Smooth muscle cell of the brain vasculature (primary cell): ENCODE measurements at regions not wholly inside any gene's neighbourhood (a gene's known extent, or its start where the extent isn't known, plus 50 kb on each side); places are given as distances from the start of the nearest gene placed in this dataset.
"Not testable (repeated sequence)": the region's sequence is repeated elsewhere in the genome, so short reads cannot be mapped to it uniquely, and the experiment has no call there.

ENCODE experiments used
- DNase-seq: peaks from one replicate; pipeline ENCODE4 v3.0.0-alpha.2; 2012; ENCODE audit warnings: low read depth, low spot score

DNA sequence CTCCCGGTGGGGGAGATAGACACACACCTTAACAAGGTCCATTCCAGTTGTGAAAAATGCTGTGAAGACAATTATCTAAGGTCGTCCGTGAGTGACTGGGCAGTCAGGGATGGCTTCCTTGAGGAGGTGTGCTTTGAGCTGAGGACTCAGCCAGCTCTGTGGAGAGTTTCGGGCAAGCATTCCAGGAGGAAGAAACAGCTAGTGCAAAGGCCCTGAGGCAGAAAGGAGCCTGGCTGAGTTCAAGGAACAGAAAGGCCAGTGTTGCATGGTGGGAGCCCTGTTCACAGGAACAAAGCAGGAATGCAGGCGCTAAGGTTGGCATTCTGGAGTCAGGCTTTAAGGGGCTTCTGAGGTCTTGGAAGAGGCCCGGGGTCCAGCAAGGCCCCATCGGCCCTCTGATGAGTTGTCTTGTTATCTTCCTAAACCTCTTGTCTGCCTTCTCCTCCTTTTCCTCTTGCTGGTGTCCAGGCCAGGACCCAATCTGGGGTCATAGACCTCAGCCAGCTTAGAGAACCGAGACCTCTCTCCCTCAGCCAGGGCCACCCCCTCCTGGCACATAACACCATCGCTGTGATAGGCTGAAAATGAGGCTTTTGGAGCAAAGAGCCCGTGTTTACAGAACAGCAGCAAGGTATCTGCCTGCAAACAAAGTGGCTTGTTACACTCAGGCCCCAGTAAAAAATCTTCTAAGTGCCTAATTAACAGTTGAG is 270.2 kb upstream of the MVB12B start:
- no peak for DNase-seq

DNA sequence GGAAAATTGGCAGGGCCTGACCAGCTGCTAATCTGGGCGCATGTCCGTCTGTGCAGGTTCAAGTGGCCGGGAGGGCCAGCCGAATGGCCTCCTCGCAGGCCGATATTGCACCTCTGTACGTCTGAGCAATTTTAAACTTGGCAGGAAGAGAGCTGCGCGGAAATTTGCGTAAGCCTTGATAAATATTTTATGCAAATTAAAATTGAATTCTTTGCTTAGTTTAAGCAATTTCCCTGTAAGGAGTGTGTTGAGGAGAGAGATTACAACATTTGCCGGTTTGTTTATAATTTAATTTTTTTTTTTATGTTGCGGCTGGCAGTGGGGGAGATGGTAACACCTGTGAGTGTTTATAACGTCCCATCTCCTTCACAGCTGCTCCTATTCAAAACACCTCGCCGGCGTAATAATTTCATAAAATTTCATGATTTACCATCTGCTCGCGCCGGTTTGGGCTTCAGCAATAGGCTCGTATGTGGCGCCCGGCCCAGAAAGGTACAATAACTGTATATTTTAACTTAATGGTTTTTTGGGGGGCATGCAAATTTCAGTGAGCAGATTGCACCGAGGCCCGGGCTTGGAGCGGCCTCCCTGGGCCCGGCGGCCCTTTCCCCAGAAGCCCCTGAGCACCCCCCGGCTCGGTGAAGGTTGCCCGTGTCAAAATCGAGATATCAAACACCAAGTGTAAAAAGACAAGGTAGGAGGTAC is 269.4 kb upstream of the MVB12B start:
- DNase-seq = no peak

DNA sequence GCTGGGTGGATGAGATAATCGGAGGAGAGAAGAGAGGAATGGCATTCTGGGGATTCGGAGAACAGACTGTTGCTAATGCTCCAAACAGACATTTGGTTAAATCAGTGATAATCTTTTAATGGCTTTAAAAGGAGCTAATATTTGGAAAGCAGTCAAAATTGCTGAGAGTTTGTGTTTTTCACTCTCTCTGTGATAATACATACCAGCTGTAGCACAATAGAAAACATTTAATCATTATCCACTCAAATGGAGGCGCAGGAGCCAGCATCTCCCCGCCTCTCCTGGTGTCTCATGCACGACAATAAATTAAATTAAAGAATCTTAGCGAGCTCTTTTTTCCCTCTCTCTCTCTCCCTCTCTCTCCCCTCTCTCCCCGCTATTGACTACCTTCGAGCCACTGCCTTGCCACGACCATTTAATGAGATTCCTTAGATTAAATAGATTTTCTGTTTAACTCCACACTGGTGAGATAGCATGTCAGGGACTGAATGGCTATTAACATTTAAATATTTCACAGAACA is 268.6 kb upstream of the MVB12B start:
- DNase-seq = no peak

GRCh38 chr9:126058591-126058990 is 268.0 kb upstream of the MVB12B start:
- no peak for DNase-seq

GRCh38 chr9:126061575-126061974 is 265.1 kb upstream of the MVB12B start:
- DNase-seq = no peak

DNA sequence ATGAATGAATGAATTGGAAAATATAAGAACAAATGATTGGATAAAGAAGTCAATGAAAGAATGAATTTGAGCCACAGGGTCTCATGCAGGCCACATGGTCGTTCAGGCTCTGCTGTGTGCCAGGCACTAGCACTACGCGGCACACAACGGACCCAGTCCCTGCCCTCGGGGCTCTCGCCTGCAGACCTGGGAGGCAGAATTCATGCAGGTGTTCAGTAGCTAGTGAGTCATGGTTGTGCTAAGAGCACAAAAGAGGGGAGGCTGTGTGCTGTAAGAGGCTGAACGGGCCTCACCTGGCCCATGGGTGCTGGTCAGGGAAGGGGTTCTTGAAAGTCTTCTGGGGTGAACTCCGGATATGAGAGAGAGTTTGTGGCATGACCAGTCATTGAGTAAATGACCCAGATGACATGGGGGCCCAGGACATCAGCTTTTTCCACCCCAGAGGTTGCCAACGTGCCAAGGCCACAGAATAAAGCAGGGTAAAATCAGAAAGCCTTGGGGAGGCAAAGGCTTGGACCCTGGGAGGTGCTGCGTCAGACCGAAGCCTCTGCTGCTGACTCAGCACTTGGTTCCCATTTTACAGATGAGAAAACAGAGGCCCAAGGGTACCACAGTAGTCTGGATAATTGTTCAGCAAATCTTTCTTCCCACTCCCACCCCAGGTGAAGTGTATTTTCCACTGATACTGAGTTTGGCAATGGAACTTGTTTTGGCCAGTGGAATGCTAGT is 264.3 kb upstream of the MVB12B start:
- DNase-seq = no peak

DNA sequence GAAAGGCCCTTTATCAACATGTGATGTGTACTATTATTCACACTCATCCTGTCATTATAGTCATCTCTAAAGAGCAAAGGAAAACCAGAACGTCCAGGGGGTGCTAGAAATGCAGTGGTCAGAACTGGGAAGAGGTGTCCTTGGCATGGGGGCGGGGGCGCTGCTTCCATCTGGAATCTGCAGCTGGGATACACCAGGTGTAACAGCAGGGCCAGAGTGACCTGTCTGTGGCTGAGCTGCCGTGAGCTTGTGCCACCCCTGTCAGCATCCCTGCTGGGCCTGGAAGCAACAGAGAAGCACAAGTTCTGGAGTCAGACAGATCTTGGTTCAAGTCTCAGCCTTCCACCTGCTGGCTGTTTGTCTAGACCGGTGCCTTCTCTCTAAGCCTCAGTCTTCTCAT is 263.3 kb upstream of the MVB12B start:
- no peak for DNase-seq

GRCh38 chr9:126066131-126066530 is 260.5 kb upstream of the MVB12B start:
- DNase-seq = no peak

DNA sequence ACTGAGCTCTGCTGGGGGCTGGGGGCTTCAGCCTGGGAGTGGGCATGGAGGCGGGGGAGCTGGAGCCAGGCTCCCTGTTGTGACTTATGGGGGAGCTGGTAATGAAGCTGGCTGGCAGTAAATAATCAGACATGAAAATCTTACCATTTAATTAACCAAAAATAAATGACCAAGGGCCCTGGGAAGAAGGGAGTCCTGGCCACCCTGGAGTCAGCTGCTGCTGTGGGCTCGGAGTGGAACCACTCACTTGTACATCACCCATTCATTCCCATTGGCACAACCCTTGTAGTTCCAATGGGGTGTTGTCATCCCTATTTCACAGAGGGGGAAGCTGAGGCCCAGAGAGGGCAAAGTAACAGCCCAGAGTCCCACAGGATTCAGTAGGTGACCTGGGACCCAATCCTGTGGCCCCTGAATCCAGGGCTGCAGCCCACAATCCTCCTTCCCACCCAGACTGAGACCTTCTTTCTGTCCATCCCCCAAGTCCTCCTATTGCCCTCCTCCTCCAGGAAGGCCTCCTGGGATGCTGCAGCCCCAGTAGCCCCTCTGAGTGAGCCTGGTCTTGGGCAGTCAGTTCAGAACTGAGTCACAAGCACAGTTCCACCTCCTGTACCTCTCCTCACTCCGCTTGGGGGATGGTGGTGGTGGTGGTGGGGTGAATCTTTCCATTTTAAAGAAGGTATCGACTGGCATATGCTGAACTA is 259.4 kb upstream of the MVB12B start:
- DNase-seq = no peak

DNA sequence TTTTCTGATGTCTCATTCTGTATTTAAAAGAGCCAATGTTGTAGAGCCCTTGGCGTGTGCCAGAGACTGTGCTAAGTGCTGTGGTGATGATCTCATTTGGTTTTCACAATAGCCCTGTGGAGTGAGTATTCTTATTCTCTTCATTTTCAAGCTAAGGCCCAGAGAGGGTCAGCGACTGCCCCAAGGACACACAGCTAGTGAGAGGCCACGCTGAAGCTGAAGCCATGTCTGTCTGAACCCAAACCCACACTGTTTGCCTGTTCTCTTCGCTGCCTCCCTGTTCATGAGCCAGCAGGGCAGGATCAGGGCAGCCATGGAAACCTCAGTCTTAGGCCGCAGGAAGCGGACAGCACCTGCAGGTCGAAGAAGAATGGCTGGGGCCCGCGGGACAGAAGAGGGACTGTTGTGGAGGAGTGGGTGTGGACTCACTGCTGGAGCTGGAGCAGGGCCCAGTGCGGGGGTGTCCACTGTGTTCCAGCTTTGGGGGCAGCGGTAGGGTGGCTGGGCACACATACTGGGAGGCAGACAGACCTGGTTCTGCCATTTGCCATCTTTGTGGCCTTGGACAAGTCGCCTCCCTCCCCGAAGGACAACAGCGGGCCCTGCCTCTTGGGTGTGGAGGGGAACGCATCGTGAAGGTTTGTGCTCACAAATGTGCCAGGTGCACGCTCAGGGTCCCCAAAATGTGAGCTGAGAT is 257.9 kb upstream of the MVB12B start:
- DNase-seq = no peak

DNA sequence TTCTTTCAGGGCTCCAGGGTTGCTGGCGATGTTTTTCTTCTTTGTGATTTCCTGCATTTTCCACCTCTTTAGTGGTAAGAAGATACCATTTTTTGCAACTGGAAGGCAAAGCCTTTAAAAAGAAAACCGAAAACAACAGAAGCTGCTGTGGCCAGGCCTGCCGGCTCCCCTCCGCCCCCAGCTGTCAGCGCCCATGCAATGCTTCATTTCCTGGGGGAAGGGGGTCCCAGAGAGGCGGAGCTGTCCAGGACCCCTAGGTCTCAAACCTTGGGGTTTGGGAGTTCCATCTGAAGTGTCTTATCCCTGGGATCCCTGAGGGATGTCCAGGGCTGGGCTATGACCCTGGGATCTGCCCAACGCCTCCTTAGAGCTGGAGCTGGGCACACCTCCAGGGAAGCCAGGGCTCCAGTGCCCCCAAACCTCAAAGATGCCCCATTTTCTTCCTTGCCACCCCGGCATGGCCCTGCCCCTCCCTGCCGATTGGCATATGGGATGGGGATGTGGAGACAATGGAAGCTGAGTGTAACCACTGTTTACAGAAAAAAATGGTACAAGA is 257.2 kb upstream of the MVB12B start:
- no peak for DNase-seq

GRCh38 chr9:126070058-126070655 is 256.5 kb upstream of the MVB12B start:
- DNase-seq = no peak

DNA sequence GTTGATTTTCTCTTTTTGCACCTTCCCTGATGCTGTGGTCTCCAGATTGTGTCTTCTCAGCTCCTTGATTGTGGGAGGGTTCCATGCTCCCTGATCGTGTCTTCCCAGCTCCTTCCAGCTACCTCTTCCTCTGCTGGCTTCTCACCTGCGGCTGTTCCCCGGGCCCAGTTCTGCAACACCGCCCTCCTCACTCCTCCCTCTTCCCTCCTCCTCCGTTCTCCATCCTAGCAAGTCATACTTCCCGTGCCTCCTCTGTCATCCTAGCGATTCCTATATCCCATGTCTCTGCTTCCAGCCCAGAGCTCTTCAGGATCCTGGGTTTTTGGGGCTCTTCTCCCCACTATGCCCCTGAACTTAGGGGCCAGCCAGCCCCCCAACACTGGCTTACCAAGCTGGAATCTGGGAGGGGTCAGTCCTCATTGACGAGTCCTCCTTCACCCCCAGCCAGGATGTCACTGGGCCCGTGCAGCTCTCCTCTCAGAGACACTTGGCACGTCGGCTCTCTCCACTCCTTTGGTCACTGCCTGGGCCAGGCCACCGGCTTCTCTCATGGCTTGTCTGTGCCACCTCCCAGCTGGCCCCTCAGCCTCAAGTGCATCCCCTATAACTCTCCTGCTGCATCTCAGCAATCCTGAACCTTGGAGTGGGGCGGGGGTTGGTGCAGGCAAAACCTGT is 255.4 kb upstream of the MVB12B start:
- DNase-seq = no peak

GRCh38 chr9:126077656-126078055 is 249.0 kb upstream of the MVB12B start:
- not testable (repeated sequence) for DNase-seq

GRCh38 chr9:126080641-126081040 is 246.0 kb upstream of the MVB12B start:
- DNase-seq = no peak

GRCh38 chr9:126081746-126082145 is 244.9 kb upstream of the MVB12B start:
- no peak for DNase-seq

GRCh38 chr9:126084008-126084407 is 242.6 kb upstream of the MVB12B start:
- no peak for DNase-seq

DNA sequence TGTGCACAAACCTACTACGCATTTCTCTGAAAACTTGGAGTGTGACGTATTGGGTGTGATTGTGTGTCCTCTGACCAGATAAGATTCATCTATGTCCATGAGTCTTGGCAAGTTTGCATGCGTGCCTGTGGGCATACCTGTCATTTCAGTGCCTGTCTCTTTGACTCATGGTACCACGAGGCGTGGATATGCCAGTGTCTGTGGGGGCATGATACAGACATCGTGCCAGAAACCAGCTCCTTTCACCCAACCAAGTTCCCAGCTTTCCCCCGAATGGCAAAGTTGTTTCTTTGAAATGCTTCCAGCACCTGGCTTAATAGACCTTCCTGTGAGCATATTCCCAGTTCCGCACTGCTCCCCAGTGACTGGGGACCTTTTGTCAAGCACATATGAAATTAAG is 241.9 kb upstream of the MVB12B start:
- no peak for DNase-seq

DNA sequence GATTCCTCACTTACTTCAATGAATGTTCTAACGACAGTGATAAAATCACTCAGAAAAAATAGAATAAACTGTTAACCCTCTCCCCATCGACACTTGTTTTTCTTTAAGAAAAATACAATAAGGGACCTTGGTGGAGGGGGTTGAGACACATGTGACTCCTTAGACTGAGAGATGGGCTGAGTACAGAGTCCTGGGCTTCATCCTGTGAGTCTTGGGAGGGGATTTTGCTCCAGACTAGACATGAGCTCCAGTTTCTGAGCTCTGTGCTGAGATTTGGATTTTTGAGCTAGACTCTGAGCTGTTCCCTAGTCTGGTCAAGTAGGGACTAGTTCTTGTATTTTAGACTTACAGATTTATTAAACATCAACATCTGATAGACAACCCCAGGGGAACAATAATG is 241.5 kb upstream of the MVB12B start:
- DNase-seq = no peak

GRCh38 chr9:126088336-126088735 is 238.3 kb upstream of the MVB12B start:
- DNase-seq = no peak
